HG03103 (cell line): ENCODE measurements at regions not wholly inside any gene's neighbourhood (a gene's known extent, or its start where the extent isn't known, plus 50 kb on each side); places are given as distances from the start of the nearest gene placed in this dataset.
"Not testable (repeated sequence)": the region's sequence is repeated elsewhere in the genome, so short reads cannot be mapped to it uniquely, and the experiment has no call there.

Source experiments
- ATAC-seq: cut with Tn5 transposase; IDR thresholded peaks from one replicate; pipeline ENCODE4 v1.9.1; 2021; ENCODE audit warnings: low read depth; ENCODE audit not compliant: unreplicated experiment

DNA sequence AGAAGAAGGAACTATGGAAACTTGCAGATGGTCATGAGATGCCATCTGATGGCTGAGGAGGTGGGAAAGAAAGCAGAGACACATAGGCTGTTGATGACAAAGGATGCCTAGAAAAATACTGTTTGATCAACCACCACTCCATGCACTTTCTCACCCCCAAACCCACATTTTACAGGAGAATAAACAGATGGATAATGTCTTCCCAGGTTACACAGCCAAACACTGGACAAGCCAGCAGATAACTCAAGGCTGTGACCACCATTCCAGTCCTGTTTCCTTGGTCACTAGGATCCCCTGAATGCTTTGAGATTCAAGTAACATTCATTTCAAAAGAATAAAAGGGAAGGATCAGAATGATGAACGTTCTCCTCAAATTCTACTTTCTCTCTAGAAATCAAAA lies 733.0 kb upstream of the SOX11 start:
- no peak for ATAC-seq

DNA sequence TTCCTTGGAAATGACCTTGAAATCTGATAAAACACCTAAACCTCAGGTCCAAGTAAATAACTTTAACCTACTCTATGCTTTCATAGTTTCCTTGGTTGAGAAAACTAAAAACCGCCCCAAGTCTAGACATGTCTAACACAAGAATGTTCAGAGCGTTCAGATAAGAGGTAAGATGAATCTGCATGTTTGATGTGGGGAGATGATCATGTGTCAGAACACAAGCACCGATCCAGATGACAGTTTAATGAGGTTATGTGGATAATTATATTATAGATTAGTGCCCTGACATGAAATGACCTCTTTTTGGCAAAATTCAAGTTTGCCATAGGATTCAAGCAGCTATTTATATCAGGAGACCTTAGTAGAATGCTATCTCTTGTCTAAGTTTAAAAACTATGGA lies 729.8 kb upstream of the SOX11 start:
- no peak for ATAC-seq

DNA sequence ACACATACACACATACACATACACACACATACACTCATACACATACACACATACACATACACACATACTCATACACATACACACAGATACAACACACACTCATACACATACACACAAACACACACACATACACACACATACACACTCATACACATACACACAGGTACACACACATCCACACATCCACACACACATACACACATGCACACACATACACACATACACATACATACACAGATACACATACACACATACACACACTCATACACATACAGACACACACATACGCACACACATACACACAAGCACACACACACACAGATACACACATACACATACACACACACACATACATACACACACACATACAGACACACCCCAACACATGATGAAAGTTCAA lies 729.1 kb upstream of the SOX11 start:
- ATAC-seq: no peak

DNA sequence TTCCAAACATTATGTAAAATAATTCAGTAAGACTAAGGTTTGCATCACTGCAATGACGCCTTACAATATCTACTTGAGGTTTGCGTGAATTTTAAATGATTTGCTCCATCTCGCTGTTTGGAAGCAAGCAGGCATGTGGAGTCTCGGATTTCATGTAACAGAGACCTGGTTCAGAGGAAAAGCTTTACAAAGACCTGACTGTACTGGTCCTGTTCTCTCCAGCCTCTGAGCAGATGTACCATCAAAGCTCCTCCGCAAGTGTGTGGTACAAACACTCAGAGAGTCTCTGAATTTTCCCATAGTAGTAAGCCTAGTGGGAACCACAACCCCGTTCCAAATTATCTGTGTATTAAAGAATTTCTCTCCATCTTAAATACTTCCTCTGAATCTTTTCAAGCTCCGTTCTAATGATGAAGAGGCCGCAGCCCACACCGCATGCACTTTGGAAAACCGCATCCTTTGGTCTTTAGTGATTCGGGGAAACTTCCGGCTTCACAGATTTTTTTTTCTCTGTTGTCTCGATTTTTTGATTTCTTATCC lies 728.1 kb upstream of the SOX11 start:
- ATAC-seq: no peak

DNA sequence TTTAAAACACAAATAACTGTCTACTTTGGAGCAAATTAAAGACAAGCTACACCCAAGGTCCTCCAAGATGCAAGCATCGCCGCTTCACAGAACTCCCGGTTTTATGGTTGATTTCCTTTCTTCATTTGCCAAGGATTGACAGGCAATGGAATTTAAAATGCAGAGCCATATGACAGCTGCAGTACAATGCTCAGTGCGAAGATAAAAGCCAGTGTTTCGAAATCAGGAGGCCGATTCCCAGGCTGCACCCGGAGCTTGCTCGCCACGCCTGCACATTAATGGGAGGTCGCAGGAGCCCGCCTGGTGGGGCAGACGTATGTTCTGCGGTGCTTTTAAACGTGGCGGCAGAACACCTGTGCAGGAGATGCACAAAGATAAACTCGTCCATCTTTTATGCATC lies 727.6 kb upstream of the SOX11 start:
- no peak for ATAC-seq

DNA sequence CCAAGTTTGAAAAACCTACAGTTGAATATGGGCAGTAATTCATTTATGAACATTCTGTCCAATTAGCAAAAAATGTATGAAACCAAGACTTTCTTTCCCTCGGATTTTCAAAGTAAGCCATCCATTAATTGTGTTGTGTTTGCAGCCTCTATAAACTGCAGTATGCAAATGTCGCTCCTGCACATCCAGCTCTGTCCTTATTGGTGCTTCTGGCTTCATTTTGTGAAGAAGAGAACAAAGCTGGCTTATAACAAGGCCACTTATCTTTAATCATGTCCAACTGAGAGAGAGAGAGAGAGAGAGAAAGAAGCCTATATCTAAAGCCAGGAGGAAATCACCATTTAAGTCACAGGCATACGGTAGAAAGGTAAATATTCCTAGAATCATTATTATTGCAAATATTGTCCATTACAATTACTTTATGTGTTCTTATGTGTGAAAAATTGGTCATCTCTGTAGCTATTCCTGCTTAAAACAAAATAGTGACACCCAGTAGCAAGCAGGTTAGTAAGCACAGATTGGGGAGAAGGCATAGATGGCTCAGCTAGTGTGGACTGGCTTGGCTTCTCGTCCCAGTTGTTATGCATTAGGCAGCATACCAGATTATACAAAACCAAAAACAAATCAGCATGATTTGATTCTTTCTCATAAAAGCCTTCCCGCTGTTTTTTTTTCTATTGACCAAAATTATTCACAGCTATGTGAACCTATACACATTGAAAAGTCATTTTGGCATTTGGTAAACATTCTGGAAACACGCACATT lies 726.4 kb upstream of the SOX11 start:
- no peak for ATAC-seq

DNA sequence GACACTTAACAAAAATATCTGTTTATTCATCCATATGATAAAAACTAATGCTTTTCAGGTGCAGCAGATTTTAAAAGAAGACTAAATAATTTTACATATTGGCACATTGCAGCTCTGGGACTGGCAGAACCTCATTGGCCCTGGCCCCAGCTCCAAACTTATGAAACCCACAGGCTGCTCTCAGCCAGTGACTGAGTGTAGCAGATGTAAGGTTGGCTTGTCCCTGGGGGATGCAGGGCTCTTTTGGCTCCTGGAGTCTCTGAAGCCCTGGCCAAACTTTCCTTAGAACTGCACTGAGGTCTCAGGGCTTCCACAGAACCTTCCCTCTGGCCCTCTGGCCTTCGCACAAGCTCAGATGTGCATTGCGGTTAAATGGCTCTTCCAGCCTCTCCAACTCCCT lies 725.0 kb upstream of the SOX11 start:
- ATAC-seq: no peak

DNA sequence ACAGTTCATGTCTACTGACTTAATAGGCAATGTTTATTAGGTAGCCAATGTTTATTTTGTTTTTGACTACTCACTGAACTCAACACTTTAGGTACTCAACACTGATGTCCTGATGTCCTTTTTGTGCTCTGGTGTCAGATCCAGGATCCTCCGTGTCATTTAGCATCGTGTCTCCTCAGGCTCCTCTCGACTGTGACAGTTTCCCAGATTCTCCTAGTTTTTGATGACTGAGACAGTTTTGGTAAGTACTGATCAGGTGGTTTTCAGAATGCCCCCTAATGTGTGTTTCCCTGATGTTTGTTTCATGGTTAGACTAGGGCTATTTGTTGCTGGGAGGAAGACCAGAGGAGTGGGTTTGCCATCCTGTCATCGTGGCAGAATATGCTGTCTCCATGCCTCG lies 719.7 kb upstream of the SOX11 start:
- ATAC-seq: no peak

DNA sequence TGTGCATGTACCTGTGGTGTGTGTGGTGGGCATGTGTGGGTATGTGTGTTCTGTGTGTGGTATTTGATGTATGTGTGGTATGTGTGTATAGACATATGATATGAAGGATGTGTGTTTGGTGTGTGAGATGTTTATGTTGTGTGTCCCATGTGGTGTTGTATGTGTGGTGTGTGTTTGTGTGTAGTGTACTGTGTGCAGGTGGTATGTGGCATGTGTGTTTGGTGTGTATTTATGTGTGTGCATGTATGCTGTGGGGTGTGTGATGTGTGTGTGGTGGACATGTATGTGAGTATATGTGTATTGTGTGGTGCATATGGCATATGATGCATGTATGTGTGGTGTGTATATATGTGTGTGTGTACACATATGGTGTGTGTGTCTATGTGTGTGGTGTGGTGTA lies 718.8 kb upstream of the SOX11 start:
- ATAC-seq: no peak

DNA sequence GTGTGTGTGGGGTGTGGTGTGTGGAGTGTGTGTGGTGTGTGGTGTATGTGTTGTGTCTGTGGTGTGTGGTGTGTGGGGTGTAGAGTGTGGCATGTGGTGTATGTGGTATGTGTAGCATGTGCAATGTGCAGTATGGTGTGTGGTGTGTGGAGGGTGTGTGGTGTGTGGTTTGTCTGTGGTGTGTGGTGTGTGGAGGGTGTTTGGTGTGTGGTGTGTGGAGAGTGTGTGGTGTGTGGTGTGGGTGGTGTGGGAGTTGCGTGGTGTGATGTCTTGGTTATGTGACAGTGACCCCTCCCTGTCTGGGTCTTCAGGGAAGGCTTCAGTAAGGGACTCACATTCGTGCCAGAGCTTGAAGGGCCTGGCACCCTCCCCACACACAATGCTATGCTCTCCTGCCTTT lies 718.2 kb upstream of the SOX11 start:
- ATAC-seq: no peak

DNA sequence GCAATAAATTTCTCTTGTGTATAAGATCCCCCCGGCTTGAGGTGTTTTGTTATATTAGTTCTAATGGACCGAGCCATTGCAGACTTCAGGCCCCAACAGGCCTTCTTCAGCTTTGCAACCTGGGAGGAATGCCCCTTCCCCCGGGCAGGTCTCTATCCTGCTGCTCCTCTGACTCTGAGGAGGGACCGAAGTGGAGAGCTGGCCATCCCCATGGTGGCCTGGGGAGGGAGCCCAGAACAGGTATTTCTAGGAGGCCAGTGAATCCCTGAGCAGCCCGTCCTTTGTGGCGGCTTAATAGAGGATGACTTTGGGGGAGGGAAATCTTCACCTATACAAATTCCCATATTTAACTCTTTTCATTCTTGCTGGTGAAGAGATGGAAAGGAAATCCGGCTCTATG lies 715.8 kb upstream of the SOX11 start:
- no peak for ATAC-seq

DNA sequence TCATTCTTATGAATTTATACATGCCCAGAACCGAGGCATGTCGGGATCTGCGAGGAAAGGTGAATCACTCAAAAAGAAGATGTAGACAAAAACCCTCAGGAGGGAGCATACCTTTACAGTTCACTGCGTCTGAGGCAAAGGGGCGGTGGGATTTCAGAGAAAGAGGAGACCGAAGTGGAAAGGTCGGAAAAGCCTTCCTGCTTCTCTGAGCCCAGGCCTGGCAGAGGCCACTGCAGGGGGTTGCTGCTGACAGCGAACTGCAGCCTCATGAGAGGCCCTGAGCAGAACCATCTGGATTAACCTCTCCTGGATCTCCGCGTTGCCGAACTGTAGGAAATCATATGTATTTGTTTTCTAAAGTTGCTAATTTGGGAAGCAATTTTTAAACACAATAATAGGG lies 713.1 kb upstream of the SOX11 start:
- ATAC-seq: no peak

DNA sequence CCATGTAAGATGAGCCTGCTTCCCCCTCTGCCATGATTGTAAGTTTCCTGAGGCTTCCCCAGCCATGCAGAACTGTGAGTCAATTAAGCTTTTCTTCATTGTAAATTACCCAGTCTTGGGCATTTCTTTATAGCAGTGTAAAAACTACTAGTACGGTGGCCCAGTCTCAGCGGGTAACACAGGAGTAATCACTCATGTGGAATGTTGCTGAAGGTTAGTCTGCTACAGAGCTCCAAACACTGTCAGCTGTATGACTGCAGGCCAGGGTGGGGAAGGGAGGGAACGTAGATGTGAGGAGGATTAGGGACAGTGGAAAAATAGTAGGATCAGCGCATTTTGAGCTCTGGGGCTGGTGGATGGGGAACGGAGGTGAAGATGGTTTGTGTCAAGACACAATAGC lies 711.2 kb upstream of the SOX11 start:
- no peak for ATAC-seq

DNA sequence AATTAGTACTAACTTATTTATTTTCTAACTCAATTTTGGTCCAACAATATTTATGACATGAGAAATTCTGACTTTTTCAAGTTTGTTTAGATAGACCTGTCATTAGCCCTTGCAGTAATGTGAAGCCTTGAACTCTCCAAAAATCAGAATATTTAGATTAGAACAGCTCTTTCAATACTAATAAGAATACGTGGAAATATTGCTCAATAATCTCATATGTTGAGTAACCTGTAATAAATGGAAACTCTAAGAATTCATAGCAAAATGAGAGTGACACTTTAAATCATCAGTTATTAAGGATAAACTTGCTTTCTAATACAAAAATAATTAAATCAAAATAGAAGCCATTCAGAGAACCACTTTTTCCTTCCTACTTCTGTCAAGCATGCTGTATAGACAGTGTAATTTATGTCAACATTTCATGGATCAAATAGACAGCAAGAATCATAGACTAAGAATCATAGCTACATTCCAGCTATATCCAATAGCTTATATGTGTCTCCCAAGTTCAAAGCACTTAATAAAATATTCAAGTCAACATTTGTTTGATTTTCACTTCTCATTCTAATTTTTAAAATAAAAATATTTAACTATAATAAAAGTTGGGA lies 710.3 kb upstream of the SOX11 start:
- no peak for ATAC-seq

DNA sequence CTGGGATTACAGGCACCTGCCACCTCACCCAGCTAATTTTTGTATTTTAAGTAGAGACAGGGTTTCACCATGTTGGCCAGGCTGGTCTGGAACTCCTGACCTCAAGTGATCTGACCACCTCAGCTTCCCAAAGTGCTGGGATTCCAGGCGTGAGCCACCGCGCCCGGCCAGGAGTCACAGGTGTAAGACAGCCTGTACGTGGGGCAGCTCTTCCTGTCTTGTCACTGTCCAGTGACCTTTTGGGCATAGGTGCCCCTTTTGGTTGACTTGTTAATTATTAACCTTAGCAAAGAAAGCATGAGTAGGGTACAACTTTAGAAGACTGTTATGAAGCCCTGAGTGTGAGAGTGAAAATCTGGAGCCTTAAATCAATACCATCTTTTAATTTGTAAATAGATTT lies 703.7 kb upstream of the SOX11 start:
- ATAC-seq: not testable (repeated sequence)

DNA sequence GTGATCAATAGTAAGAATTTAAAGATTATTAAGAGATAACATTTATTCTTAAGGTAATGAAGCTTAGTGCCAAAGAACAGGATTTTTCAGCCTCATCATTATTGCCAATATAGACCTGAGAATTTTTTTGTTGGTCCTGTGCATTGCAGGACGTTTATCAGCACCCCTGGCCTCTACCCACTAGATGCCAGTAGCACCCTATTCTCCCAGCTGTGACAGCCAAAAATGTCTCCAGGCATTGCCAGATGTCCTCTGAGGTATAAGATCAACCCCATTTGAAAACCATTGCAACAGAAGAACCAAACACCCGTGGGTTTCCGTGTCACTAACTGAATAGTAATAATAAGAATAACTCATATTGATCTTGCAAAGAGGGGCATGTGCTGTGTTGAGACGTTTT lies 700.0 kb upstream of the SOX11 start:
- ATAC-seq: no peak

DNA sequence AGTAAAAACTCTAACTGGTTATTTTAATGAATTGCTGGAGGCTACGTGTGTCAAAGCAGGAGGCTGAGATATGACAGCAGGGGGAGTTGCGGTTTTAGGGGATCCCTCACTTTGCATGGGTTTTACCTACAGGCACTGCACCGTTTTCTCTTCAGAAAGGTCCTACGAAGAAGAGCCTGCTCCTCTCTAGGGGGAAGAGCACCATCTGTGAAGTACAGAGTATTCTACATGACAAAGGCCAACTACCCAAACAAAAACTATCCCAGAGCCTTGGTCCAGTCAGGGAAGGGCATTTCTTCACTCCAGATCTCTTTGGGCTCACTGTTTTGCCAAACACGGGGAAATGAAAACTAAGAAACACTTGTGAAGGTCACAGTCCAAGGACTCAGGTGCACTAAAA lies 696.7 kb upstream of the SOX11 start:
- no peak for ATAC-seq

DNA sequence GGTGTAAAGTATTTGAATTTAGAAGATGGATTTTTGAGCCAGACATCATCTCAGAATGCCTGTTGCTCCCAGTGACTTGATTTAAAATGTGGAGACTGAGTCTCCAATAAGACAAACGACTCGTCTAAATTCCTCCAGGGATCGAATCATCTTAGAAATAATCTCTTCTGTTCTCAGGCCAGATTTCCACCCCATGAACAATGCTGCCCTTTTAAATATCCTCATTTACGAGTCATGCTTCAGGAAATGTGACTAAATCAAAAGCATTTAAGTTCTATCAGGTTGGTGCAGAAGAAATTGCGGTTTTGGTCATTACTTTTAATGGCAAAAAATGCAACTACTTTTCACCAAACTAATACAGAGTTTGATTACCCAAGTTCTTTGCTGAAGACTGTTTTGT lies 684.6 kb upstream of the SOX11 start:
- no peak for ATAC-seq

DNA sequence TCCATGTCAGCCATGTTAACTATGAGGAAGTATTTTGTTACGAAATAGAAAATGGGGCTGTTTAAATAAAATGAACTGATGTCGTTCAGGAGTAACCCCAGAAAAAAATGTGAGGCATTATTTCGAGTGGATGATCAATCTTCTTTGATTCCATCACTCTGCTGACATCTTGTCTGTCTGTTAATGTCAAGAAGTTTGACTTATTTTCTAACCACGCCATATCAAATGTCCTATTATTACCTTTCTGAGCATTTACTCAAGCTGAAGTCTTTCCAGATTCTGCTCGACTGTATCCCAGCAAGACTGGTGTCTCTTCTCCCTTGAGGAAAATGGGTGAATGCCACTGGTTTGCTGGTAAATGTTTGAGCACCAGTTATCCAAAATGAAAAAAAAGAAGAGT lies 672.9 kb upstream of the SOX11 start:
- ATAC-seq: no peak

DNA sequence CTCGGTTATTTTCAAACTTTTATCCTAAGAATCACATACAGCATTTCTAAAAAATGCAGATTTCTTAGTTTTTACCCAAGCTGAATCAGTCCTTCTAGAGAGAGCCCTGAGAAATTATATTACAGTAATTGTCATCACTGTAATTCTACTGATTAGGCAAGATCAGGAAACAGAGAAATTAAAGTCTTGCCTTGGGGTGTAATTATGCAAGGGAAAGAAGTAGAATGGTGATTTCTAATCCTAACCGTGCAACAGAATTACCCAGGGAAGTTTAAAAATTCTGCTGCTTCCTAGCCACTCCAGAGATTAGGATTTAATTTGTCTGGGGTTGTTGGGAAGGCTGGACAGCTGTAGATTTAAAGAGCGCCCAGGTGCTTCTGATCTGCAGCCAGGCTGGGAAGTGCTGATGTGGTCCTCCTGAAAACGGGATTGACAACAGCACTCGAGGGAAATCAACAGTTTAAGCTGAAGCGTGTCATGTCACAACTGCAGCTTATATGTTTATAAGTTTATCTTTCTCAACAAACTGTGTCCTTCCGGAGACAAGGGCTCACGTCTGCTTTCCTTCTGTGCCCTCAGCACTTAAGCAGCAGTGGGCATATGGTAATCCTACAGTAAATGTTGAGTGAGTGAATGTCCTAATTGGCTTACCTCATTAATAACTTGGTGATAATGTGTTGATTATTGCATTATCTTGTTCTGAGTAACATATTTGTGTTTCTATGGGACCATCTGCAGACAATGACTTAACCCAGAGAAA lies 671.9 kb upstream of the SOX11 start:
- ATAC-seq: no peak

DNA sequence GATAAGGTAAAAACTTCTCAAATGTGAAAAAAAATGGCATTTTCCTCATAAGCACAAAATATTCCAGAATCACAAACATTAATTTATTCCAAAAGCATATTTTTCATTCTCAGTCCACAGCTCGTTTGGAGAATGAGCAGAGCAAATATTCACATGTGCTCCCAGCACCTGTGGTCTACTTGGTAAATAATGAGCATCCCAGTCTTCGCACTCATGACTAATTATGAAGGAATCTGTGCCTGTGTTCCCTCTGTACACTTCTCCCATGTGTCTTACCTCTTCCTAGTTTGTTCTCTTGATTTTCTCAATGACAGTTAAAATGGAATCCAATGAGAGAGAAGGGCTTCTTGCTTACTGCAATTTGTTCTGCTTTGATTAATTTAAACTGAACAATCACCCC lies 671.0 kb upstream of the SOX11 start:
- no peak for ATAC-seq

DNA sequence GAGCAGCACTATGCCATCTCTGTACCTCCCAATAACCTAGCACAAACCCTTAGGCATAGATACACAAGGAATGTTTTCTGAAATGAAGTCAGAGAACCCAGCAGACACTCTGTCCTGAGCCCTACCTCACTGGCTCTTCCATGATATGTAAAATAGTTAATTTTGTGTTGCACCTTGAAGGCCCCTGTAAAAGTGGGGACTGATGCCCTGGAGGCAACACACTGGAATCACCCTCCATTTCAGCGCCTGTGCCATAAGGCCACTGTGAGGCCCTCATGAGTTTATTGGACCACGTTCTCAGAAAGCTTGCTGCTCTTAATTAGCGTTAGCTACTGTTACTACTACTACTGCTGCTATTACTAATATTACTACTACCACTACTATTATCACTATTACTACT lies 670.1 kb upstream of the SOX11 start:
- ATAC-seq: no peak
